GM12872 (cell line): ENCODE measurements at regions not wholly inside any gene's neighbourhood (a gene's known extent, or its start where the extent isn't known, plus 50 kb on each side); places are given as distances from the start of the nearest gene placed in this dataset.

Experiments used
- TF ChIP-seq, protein P1 (sequence below): IDR thresholded peaks from 3 replicates; pipeline ENCODE4 v1.5.1; 2011; ENCODE audit warnings: low read depth, mild to moderate bottlenecking, low read length, moderate library complexity; ENCODE audit not compliant: insufficient read depth

DNA sequence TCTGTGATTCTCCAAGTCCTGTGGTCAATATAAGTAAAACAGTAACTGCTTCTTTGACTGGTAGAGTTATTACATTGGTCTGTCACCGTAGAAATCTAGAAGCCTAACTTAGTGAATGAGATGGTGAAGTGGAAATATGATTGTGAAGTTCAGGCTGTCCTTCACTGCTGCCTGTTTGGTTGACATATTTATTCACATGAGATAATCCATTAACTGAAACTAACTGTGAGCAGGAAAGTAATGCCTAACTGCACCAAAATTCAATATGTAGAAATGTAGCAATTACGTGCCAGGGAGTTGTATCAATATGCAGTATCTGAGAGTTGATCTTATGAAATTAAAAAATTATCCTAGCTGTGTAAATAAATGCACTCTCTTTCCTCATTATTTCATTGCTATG lies 147.7 kb upstream of the APCDD1 start:
- TF ChIP-seq, protein P1, sequence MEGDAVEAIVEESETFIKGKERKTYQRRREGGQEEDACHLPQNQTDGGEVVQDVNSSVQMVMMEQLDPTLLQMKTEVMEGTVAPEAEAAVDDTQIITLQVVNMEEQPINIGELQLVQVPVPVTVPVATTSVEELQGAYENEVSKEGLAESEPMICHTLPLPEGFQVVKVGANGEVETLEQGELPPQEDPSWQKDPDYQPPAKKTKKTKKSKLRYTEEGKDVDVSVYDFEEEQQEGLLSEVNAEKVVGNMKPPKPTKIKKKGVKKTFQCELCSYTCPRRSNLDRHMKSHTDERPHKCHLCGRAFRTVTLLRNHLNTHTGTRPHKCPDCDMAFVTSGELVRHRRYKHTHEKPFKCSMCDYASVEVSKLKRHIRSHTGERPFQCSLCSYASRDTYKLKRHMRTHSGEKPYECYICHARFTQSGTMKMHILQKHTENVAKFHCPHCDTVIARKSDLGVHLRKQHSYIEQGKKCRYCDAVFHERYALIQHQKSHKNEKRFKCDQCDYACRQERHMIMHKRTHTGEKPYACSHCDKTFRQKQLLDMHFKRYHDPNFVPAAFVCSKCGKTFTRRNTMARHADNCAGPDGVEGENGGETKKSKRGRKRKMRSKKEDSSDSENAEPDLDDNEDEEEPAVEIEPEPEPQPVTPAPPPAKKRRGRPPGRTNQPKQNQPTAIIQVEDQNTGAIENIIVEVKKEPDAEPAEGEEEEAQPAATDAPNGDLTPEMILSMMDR, result no peak

DNA sequence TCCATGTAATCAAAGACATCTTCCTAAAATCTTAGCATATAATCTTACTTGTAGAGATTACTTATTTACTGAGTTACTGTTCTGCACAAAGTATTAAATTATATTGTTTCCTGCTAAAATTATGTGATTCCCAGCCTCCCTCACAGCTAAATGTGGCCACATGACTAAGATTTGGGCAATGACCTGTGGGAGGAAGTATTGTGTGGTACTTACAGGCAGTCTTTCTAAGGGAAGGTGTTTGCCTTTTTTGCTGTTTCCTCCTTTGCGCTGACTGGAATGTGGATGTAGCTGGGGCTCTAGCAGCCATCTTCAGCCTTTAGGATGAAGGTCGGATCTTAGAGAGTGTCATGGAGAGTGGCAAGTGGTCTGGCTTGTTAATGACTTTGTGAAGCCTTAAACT lies 146.3 kb upstream of the APCDD1 start:
- TF ChIP-seq, protein P1, result no peak

DNA sequence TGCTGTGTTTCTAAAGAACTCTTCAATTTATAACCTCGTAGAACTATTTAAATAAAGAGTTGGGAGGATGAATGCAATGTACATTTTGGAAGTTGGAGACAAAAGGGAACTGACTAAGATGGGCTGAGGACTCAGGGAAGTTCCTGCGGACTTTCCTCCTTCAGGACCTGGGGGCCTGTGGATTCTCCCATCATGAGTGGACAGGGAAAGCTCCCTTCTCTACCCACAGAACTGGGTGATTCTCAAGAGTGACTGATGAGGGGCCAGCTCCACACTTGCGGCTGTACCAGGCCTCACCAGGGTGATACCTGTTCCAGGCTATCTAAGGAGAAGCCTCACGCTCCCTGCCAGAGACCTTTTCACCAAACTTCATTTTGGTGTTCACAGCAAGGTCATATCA lies 143.8 kb upstream of the APCDD1 start:
- TF ChIP-seq, protein P1, result no peak

- TF ChIP-seq, protein P1, result no peak
Measured at GRCh38 chr18:10312326-10313015, 142.0 kb upstream of the APCDD1 start.

GRCh38 chr18:10313016-10313342 lies 141.5 kb upstream of the APCDD1 start:
- TF ChIP-seq, protein P1, result no peak

GRCh38 chr18:10314066-10314465 lies 140.4 kb upstream of the APCDD1 start:
- TF ChIP-seq, protein P1, result no peak

- TF ChIP-seq, protein P1, result no peak
Measured at GRCh38 chr18:10315522-10315921, 138.9 kb upstream of the APCDD1 start.
